KOPT-K1 (cell line): ENCODE measurements at regions not wholly inside any gene's neighbourhood (a gene's known extent, or its start where the extent isn't known, plus 50 kb on each side); places are given as distances from the start of the nearest gene placed in this dataset.

Experiments
- H3K27ac ChIP-seq: fragments of 200-600 bp; sonication (generic); 2 replicates; pipeline ENCODE4 v1.5.1; 2016; ENCODE audit warnings: antibody characterized with exemption, mild to moderate bottlenecking, low read depth, low read length; ENCODE audit not compliant: poor library complexity, severe bottlenecking
- H3K36me3 ChIP-seq: fragments of 200-600 bp; sonication (generic); 2 replicates; pipeline ENCODE4 v1.5.1; 2017; ENCODE audit warnings: antibody characterized with exemption, mild to moderate bottlenecking, low read length, moderate library complexity; ENCODE audit not compliant: insufficient read depth
- H3K9me3 ChIP-seq: fragments of 200-600 bp; sonication (generic); 2 replicates; pipeline ENCODE4 v1.5.1; 2017; ENCODE audit warnings: antibody characterized with exemption, low read length, mild to moderate bottlenecking; ENCODE audit not compliant: insufficient read depth, poor library complexity, severe bottlenecking

DNA sequence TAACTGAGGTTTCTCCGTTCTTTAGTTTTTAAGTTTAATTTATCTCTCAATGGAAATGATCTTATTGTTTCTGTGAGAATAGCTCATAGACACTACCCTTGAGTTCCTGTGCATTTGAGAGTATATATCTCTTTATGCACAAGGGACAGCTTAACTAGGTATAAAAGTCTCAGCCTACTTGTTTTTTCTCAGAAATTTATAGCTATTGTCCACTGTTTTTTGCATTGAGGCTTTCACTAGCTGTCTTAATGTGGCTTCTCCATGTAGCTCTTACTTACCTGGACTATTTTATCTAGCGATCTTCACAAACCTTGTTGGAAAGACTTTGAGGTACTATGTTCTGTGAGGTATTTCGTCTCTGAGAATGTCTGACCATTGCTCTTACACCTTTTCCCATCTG is 153.9 kb upstream of the RTL1 start:
- Histone ChIP-seq H3K27ac (no peak overlapping the region), H3K36me3 (no peaks in the 10 kb centered on the region), H3K9me3 (peaks cover 68% of the 10 kb centered on the region)

DNA sequence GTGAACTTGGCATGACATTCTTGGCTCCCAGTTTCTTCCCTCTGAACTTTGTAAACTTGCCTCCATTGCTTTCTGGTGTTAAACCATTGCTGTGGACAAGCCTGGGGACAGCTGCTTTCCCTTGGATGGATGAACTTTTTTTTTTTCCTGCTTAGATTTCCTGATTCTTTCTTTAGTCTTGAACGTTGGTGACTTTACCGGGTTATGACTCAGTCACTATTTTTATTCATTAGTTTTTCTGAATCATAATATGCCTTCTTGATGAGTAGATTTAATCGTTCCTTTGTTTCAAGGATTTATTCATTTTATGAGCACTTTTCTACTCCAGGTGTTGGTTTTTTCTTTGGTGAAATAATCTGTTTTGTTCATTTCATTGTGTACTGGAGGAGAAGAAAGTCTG is 155.0 kb upstream of the RTL1 start:
- Histone ChIP-seq H3K36me3 (no peaks in the 10 kb centered on the region), H3K9me3 (peaks cover 64% of the 10 kb centered on the region), H3K27ac (no peak overlapping the region)

DNA sequence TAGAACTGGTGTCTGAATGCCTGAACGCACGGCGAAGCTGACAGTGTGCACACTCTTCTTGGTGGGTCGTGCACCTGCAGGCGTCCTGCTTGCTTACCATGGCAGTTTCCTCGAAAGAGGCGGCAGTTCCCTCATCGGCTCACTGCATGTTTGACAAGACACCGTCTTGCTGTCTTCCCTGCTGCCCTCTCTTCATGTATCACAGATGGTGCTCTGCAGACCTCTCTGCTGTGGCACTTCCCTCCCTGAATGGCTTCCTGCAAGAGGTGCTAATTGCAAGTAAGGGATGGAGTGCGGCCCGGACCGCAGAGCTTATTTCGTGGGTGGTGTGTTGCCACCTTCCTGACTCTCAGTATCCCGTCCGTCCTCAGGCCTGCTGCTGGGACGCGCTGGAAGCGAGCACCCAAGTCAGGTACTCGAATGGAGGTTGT is 156.7 kb upstream of the RTL1 start:
- Histone ChIP-seq H3K27ac (no peak overlapping the region), H3K9me3 (peaks cover 60% of the 10 kb centered on the region), H3K36me3 (no peaks in the 10 kb centered on the region)

DNA sequence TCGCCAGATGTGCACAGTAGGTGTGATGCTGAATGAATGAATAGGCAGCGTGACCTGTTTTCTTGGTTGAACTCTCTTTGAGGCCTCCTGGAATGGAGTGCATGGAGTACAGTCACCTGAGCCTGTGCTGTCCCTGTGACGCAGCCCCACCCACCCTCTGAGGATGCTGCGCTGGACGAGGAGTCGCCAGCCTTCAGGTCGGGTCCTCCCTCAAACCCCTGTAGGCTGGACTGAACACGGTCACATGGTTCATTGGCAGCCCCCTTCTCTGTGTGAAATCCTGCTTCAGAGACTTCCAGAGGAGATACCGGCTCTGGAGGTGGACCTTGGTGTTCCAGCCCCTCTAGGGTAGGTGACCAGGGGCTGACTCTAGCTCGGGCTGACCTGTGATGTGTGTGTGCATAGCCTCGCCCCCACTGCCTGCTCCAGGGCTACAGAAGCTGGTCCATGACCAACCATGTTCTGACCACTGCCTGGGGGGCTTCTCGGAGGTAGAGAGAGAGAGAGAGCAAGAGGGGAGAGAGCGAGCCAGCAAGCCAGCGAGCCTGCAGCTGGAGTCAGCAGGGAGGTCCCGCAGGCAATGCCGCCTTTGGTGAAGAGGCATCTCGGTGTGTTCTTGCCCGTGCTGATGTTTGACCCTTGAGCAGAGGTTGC is 158.0 kb upstream of the RTL1 start:
- H3K9me3 ChIP-seq = peaks cover 47% of the 10 kb centered on the region
- no peak overlapping the region for H3K27ac ChIP-seq
- no peaks in the 10 kb centered on the region for H3K36me3 ChIP-seq

DNA sequence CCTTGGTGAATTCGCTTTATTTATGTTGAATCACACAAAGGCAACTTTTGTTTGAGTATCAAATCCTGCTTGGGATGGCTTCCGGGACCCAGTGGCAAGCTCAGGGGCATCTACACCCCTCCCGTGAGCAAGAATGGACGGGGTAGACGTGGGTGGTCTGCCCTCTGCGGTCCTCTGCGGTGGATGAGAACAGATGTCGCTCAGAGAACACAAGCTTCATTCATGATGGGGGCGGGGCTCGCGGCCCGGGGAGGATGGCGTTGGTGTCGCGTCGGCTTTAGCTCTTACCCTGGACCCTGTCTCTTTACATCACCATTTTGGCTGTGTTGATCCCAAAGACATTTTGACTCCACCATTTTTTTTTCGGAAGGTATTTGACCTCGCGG is 158.5 kb upstream of the RTL1 start:
- H3K9me3 ChIP-seq = peaks cover 42% of the 10 kb centered on the region

DNA sequence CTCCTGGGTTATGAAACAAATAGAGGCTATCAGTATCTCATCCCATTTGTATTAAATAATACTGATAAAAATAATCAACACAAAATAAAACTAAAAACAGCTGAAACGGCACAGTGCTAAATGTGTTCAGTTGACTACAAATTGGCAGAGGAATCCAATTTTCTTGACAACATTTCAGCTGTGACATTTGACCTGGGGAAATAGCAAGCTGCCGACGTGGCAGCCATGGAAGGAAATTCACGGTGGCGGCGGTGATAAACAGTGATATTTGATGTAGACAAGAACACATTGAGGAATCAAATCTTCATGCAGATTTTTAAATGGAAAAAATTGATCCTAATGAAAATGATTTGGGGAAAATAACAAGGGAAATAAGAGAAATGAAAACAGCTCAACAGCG is 159.1 kb upstream of the RTL1 start:
- H3K27ac ChIP-seq = no peak overlapping the region
- peaks cover 38% of the 10 kb centered on the region for H3K9me3 ChIP-seq
- no peaks in the 10 kb centered on the region for H3K36me3 ChIP-seq

More for the DNA sequence above, 158.5 kb upstream of the RTL1 start:
- Histone ChIP-seq H3K36me3 (no peaks in the 10 kb centered on the region), H3K27ac (no peak overlapping the region)

DNA sequence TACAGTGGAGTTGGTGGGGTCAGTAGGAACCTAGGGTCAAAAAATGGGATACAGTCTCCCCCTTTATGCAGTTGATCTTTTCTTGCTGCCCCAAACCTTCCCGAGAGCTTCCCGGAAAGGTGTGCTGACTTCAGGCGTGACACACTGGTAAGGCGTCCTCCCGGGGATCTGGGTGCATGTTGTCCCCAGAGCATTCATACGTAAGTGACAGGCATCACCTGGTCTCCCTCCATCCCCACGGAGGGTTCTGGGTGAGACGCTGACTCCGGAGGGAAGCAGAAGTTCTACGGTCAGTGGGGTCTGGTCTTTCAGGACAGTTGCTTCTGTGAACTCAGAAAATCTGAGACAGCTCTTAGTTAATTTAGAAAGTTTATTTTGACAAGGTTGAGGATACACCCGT is 159.6 kb upstream of the RTL1 start:
- H3K27ac ChIP-seq = no peak overlapping the region
- no peaks in the 10 kb centered on the region for H3K36me3 ChIP-seq
- H3K9me3 ChIP-seq = peaks cover 32% of the 10 kb centered on the region

DNA sequence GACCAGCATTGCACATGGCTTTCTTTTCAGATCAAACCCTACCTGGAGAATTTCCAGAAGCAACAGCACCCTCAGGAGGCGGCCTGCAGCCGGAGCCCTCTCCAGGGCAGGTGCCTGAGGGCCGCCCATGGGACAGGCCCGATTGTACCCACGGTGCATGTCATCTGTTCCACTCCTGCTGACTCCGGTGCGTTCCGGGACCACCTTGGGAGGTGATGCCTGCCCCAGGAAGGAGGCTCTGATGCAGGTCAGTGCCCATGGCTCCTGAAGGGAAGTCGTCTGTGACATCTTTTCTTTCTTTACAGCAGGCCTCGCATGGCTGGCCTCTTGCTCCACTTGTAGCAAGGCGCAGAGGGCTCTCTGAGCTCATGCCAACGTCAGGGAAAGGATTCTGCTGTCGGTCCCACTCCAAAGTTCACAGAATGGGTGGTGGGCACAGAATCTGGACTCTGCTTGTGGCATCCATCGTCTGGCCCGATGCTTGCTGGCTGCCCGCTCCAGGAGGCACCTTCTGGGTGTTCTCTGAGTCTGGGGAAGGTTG is 160.7 kb upstream of the RTL1 start:
- H3K9me3 ChIP-seq = peaks cover 22% of the 10 kb centered on the region
- no peaks in the 10 kb centered on the region for H3K36me3 ChIP-seq
- H3K27ac ChIP-seq = no peak overlapping the region

DNA sequence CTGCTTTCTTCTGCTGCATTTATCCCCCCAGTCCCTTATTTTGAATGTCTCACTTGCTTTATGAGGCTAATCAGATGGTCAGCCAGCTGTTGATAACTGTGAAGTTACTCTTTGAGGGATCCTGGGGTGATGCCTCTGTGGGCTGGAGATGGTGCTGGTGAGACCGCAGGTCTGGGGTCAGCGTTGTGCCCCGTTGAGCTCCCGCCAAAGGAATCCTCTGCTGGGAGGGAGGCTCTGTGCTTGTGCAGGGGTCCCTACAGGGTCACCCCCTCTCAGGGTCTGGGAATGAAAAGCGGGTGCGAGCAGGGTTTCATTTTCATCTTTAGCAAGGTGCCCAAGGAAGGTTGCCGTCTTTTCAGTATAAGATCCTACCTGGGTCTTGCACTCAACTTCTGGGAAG is 161.2 kb upstream of the RTL1 start:
- no peaks in the 10 kb centered on the region for H3K36me3 ChIP-seq
- peaks cover 17% of the 10 kb centered on the region for H3K9me3 ChIP-seq
- H3K27ac ChIP-seq = no peak overlapping the region

DNA sequence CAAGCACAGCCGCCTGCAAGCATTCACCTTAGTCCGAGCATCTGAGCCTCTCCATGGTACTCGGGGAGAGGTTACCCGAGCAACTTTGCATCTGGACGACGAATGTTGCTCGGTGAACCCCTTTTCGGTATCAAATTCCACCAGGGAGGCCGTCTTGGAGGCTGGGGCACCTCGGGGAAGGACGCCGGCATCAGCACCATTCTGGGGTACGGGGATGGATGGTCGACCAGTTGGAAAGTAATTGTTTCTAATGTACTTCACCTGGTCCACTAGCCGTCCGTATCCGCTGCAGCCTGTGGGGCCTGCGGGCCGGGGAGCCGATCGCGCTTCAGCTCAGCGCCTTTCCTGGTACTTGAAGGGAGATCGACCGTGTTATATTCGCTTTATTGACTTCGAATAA is 161.7 kb upstream of the RTL1 start:
- Histone ChIP-seq H3K9me3 (peaks cover 12% of the 10 kb centered on the region), H3K36me3 (no peaks in the 10 kb centered on the region), H3K27ac (no peak overlapping the region)

DNA sequence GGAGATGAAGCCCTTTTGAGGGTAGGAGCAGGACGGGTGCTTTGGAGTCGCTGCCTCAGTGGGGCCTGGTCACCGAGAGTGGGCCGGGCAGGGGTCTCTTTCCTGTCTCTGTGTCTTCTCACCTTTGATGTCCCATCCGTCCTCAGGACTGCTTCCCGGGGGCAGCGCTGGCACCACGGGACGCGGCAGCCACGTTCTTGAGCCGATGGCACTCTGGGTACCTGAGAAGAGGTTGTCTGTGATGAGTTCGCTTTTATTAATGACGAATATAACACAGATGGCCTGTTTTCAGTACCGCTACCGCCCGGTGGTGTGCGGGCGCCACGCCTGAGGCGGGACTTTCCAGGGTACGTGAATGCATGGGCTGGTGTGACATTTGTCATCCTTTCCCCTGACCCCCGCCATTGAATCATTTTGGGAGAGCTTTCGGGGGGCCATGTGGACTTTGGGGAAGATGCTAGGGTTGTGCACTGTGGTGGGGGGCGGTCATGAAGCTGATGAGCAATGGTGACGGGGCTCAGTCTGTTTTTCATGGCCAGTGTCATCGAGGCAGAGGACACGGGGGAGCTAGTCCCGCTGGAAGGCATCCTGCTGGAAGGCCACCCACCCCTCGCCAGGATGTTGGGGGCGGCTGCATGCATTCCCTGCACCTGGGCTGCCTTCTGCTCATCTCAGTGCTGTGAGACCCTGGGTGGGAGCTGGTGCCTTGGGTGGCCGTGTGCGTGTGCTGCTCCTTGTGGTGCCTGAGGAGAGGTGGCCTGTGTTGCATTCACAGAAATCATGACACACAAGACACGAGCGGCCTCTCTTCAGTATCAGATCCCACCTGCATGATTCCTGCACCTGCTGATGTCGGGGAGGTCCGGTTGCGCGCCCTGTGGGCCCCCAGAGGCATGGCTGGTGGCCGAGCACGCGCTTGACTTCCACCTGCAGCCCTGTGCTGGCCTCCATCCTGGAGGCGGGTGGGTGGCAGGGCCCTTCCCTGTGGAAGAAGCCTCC is 162.5 kb upstream of the RTL1 start:
- no peaks in the 10 kb centered on the region for H3K36me3 ChIP-seq

DNA sequence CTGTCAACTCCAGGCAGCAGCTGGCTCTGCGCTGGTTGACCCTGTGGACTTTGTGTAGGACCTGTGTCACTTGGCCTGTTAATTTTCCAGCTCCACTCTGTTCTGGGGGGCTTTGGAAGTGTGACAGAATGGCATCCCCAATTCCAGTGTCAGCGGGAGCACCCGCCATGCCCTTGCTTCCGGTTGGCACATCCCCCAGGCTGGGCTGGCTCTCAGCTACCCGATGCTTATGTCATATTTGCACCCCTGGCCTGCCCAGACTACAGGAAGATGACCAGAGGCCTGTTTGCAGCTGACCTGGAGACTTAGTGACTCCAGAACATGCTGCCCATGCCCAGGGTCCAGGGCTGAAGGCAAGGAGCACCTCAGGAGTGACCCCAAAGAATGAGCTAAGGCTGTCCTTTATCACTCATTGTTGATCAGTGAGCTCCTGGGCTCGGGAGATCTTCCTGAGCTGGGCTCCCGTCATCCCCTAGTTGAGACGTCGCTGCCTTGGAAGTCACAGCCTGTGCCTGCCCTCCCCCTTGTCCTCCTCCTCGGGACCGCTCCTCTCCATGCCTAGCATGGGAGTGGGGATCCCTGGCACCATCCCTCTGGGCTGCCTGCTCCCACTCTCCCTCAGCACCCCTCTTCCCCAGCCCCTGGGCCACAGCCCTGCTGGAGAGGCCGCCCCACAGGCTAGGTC is 163.4 kb upstream of the RTL1 start:
- peaks cover 5% of the 10 kb centered on the region for H3K9me3 ChIP-seq
- H3K27ac ChIP-seq = no peak overlapping the region
- H3K36me3 ChIP-seq = no peaks in the 10 kb centered on the region

More for the DNA sequence above, 162.5 kb upstream of the RTL1 start:
- peaks cover 5% of the 10 kb centered on the region for H3K9me3 ChIP-seq
- no peak overlapping the region for H3K27ac ChIP-seq

DNA sequence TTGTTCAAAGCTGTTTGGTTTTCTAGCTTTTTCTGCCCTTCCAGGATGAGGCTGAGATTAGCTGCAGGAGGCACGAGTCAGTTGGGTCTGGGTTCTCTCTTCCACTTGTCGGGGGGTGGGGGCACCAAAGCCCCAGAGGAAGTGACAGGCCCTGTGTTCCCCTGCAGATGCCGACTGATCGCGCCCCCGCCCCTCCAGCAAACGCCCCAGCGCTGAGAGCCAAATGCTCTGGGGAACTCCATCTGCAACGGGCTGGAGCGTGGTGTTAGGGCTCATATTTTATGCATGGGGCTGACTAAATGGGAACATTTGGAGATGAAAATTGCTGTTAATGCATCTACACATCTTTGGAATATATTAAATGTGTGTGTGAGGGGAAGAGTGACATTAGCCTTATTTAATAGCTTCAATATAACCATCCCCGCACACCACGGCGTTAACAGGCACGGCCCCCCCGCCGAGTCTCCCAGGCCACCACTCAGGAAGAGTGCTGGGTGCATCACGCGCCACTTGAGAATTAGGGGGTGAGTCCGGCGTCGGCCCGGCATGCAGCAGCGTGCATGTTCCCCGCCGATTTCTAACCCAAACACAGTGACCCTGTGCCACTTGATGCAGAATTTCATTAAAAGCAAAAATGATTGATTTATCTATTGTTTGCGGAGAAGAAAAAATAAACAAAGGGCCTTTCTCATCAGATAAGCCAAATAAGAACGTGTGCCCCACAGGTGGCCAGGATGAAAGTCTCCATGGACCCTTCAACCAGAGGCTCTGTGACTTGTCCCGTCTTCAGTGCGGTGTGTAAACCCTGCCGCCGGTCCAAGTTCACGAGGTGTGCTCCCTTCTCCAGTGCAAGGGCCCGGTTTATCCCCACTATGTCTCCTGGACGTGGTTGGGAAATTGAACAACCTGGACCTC is 165.0 kb upstream of the RTL1 start:
- Histone ChIP-seq H3K9me3 (peaks cover 5% of the 10 kb centered on the region), H3K27ac (no peak overlapping the region), H3K36me3 (no peaks in the 10 kb centered on the region)

DNA sequence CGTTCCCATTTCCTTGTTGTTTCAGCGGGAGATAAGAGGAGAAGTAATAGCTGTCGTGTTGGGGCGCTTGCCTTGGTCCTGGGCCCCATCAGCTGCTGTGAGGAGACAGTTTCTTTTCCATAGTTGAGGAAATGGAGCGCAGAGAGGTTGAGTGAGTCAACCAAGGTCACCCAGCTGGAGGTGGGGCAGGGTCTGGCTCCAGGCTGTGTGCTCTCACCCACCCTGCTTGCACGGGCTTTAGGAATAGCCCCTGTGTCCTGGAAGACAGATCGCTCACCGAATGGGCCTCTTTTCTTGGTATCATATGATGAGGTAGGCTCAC is 165.7 kb upstream of the RTL1 start:
- Histone ChIP-seq H3K36me3 (no peaks in the 10 kb centered on the region), H3K9me3 (peaks cover 5% of the 10 kb centered on the region), H3K27ac (no peak overlapping the region)
